Stimulated activated naive CD8-positive, alpha-beta T cell treated with anti-CD3 and anti-CD28 coated beads, Interleukin-15, amount 100 ng/mL, for 72 hours (primary cell): ENCODE measurements at regions not wholly inside any gene's neighbourhood (a gene's known extent, or its start where the extent isn't known, plus 50 kb on each side); places are given as distances from the start of the nearest gene placed in this dataset.

Experiments used
- ATAC-seq: fragments of 150-1000 bp; cut with Tn5 transposase; 2 replicates; pipeline ENCODE4 v1.10.0; 2021; ENCODE audit warnings: mild to moderate bottlenecking, moderate library complexity
- DNase-seq, 2 donors: peaks; one replicate each; pipeline ENCODE4 v3.0.0; 2021 to 2022
- H3K27ac Mint-ChIP-seq, 2 donors: one replicate each; pipeline ENCODE4 v1.8.0; 2022; ENCODE audit warnings: mild to moderate bottlenecking in 2 of 2, mixed read lengths in 2 of 2, moderate library complexity in 2 of 2
- H3K27me3 Mint-ChIP-seq: one replicate; pipeline ENCODE4 v1.8.0; 2022; ENCODE audit warnings: mixed read lengths
- H3K4me1 Mint-ChIP-seq: one replicate; pipeline ENCODE4 v1.8.0; 2022; ENCODE audit warnings: mild to moderate bottlenecking, mixed read lengths
- H3K4me3 Mint-ChIP-seq, 2 donors: one replicate each; pipeline ENCODE4 v1.8.0; 2022; ENCODE audit warnings: mild to moderate bottlenecking in 2 of 2, mixed read lengths in 2 of 2, moderate library complexity in 1 of 2
- H3K9me3 Mint-ChIP-seq, 2 donors: one replicate each; pipeline ENCODE4 v1.8.0; 2022; ENCODE audit warnings: mixed read lengths in 2 of 2

- H3K4me3 Mint-ChIP-seq = no peak overlapping the region
- ATAC-seq (no peak), DNase-seq (no peak)
- H3K27ac Mint-ChIP-seq = no peak overlapping the region
- no peaks in the 10 kb centered on the region for H3K4me1 Mint-ChIP-seq
- H3K9me3 Mint-ChIP-seq = peaks cover 4 to 7% of the 10 kb centered on the region in 2 donors
- H3K27me3 Mint-ChIP-seq = no peaks in the 10 kb centered on the region
These were observed 145.0 kb downstream of the CAND1 start for GRCh38 chr12:67414011-67414715.

GRCh38 chr12:67415473-67415872 lies 146.3 kb downstream of the CAND1 start:
- Mint-ChIP-seq H3K9me3 (peaks cover 4 to 7% of the 10 kb centered on the region in 2 donors), H3K4me1 (no peaks in the 10 kb centered on the region), H3K27me3 (no peaks in the 10 kb centered on the region), H3K27ac (no peak overlapping the region), H3K4me3 (no peak overlapping the region)
- ATAC-seq (no peak), DNase-seq (no peak)

GRCh38 chr12:67419810-67420209 lies 150.7 kb downstream of the CAND1 start:
- H3K27ac Mint-ChIP-seq = no peak overlapping the region
- H3K4me3 Mint-ChIP-seq = no peak overlapping the region

GRCh38 chr12:67420506-67420905 lies 151.3 kb downstream of the CAND1 start:
- ATAC-seq = no peak
- Mint-ChIP-seq H3K4me3 (no peak overlapping the region), H3K27ac (no peak overlapping the region), H3K9me3 (no peaks in the 10 kb centered on the region), H3K4me1 (no peaks in the 10 kb centered on the region), H3K27me3 (no peaks in the 10 kb centered on the region)
- no peak for DNase-seq

More at GRCh38 chr12:67419810-67420209, 150.7 kb downstream of the CAND1 start:
- Mint-ChIP-seq H3K9me3 (no peaks in the 10 kb centered on the region), H3K4me1 (no peaks in the 10 kb centered on the region), H3K27me3 (no peaks in the 10 kb centered on the region)
- no peak for DNase-seq
- no peak for ATAC-seq

- ATAC-seq = no peak
- no peak for DNase-seq
- Mint-ChIP-seq H3K27me3 (no peaks in the 10 kb centered on the region), H3K4me1 (peaks cover 12% of the 10 kb centered on the region), H3K27ac (no peak overlapping the region), H3K4me3 (no peak overlapping the region), H3K9me3 (no peaks in the 10 kb centered on the region)
These were observed 152.9 kb downstream of the CAND1 start for GRCh38 chr12:67422081-67422480.

- H3K27me3 Mint-ChIP-seq = no peaks in the 10 kb centered on the region
- no peak for ATAC-seq
- H3K4me3 Mint-ChIP-seq = no peak overlapping the region
- no peak for DNase-seq
- H3K9me3 Mint-ChIP-seq = no peaks in the 10 kb centered on the region
- H3K4me1 Mint-ChIP-seq = peaks cover 12% of the 10 kb centered on the region
- no peak overlapping the region for H3K27ac Mint-ChIP-seq
These were observed 155.6 kb downstream of the CAND1 start for GRCh38 chr12:67424784-67425183.

- no peak overlapping the region for H3K4me3 Mint-ChIP-seq
- H3K4me1 Mint-ChIP-seq = peaks cover 12% of the 10 kb centered on the region
- DNase-seq = no peak
- H3K27me3 Mint-ChIP-seq = no peaks in the 10 kb centered on the region
- no peaks in the 10 kb centered on the region for H3K9me3 Mint-ChIP-seq
- no peak for ATAC-seq
- no peak overlapping the region for H3K27ac Mint-ChIP-seq
These were observed 156.2 kb downstream of the CAND1 start for GRCh38 chr12:67425394-67425793.

- DNase-seq (no peak), ATAC-seq (no peak)
- no peak overlapping the region for H3K4me3 Mint-ChIP-seq
- no peaks in the 10 kb centered on the region for H3K27me3 Mint-ChIP-seq
- peaks cover 12% of the 10 kb centered on the region for H3K4me1 Mint-ChIP-seq
- no peak overlapping the region for H3K27ac Mint-ChIP-seq
- no peaks in the 10 kb centered on the region for H3K9me3 Mint-ChIP-seq
These were observed 156.9 kb downstream of the CAND1 start for GRCh38 chr12:67426067-67426466.

GRCh38 chr12:67427336-67427735 lies 158.2 kb downstream of the CAND1 start:
- no peaks in the 10 kb centered on the region for H3K27me3 Mint-ChIP-seq
- no peak overlapping the region for H3K4me3 Mint-ChIP-seq
- peaks cover 12% of the 10 kb centered on the region for H3K4me1 Mint-ChIP-seq
- H3K9me3 Mint-ChIP-seq = no peaks in the 10 kb centered on the region
- ATAC-seq = no peak
- DNase-seq = no peak
- H3K27ac Mint-ChIP-seq = no peak overlapping the region

GRCh38 chr12:67428431-67428830 lies 159.3 kb downstream of the CAND1 start:
- no peak overlapping the region for H3K4me3 Mint-ChIP-seq
- peaks cover 12% of the 10 kb centered on the region for H3K4me1 Mint-ChIP-seq
- H3K27ac Mint-ChIP-seq = no peak overlapping the region
- H3K27me3 Mint-ChIP-seq = no peaks in the 10 kb centered on the region
- ATAC-seq (no peak), DNase-seq (no peak)
- H3K9me3 Mint-ChIP-seq = no peaks in the 10 kb centered on the region

- ATAC-seq = no peak
- no peak overlapping the region for H3K27ac Mint-ChIP-seq
These were observed 161.7 kb downstream of the CAND1 start for GRCh38 chr12:67430708-67431335.

GRCh38 chr12:67431411-67432020 lies 162.4 kb downstream of the CAND1 start:
- Mint-ChIP-seq H3K27ac (no peak overlapping the region), H3K9me3 (no peaks in the 10 kb centered on the region), H3K4me1 (peaks cover 12% of the 10 kb centered on the region), H3K27me3 (no peaks in the 10 kb centered on the region), H3K4me3 (no peak overlapping the region)
- no peak for DNase-seq
- no peak for ATAC-seq

More at GRCh38 chr12:67430708-67431335, 161.7 kb downstream of the CAND1 start:
- no peaks in the 10 kb centered on the region for H3K27me3 Mint-ChIP-seq
- peaks cover 19% of the 10 kb centered on the region for H3K4me1 Mint-ChIP-seq
- no peaks in the 10 kb centered on the region for H3K9me3 Mint-ChIP-seq
- H3K4me3 Mint-ChIP-seq = no peak overlapping the region
- DNase-seq = no peak

GRCh38 chr12:67433385-67434175 lies 164.4 kb downstream of the CAND1 start:
- ATAC-seq (no peak), DNase-seq (no peak)
- Mint-ChIP-seq H3K27ac (no peak overlapping the region), H3K4me1 (peaks cover 9% of the 10 kb centered on the region), H3K9me3 (peaks cover under 1% of the 10 kb centered on the region in 2 donors), H3K4me3 (no peak overlapping the region), H3K27me3 (no peaks in the 10 kb centered on the region)

- DNase-seq = no peak
- Mint-ChIP-seq H3K27ac (no peak overlapping the region), H3K4me3 (no peak overlapping the region), H3K9me3 (peaks cover 8% of the 10 kb centered on the region in 2 donors), H3K4me1 (peaks cover 9% of the 10 kb centered on the region), H3K27me3 (no peaks in the 10 kb centered on the region)
- no peak for ATAC-seq
These were observed 165.7 kb downstream of the CAND1 start for GRCh38 chr12:67434671-67435370.

GRCh38 chr12:67436230-67436629 lies 167.1 kb downstream of the CAND1 start:
- Mint-ChIP-seq H3K27me3 (no peaks in the 10 kb centered on the region), H3K4me3 (no peak overlapping the region), H3K4me1 (peaks cover 10% of the 10 kb centered on the region), H3K27ac (no peak overlapping the region), H3K9me3 (peaks cover 8% of the 10 kb centered on the region in 2 donors)
- no peak for ATAC-seq
- DNase-seq = no peak
